GM12878 (cell line): ENCODE measurements at regions not wholly inside any gene's neighbourhood (a gene's known extent, or its start where the extent isn't known, plus 50 kb on each side); places are given as distances from the start of the nearest gene placed in this dataset.

ENCODE experiments used
- ATAC-seq: fragments of 200-7000 bp; cut with Tn5 transposase; 3 replicates; pipeline ENCODE4 v1.9.1; 2020; ENCODE audit warnings: mild to moderate bottlenecking, moderate library complexity
- BruUV-seq: library from RNA; stranded (reverse); fragments of 400-500 nt; replicated peaks from 2 replicates; lab custom pipeline; 2021; lab: Mats Ljungman, UMichigan
- CTCF ChIA-PET: fragments of 300-600 bp; sonication (Branson Sonifier 250); formaldehyde crosslinking; extraction: SDS; loops from one replicate; lab custom pipeline; 2021; ENCODE audit warnings: inconsistent platforms; lab: Yijun Ruan, JAX
- POLR2A ChIA-PET: fragments of 350-600 bp; formaldehyde crosslinking; extraction: SDS; loops from one replicate; lab custom pipeline; 2021; ENCODE audit warnings: inconsistent platforms; lab: Charles Lee
- RAD21 ChIA-PET: fragments of 300-600 bp; sonication (Branson Sonifier 250); formaldehyde crosslinking; loops from one replicate; lab custom pipeline; 2023; ENCODE audit warnings: antibody characterized with exemption; ENCODE audit not compliant: unreplicated experiment; lab: Charles Lee
- SMC1A ChIA-PET: fragments of 300-600 bp; sonication (Branson Sonifier 250); formaldehyde crosslinking; loops from one replicate; lab custom pipeline; 2023; ENCODE audit not compliant: unreplicated experiment, uncharacterized antibody; lab: Charles Lee
- DNase-seq: peaks from one replicate; pipeline ENCODE4 v3.0.0-alpha.2; 2011; ENCODE audit warnings: low read depth, low spot score
- FAIRE-seq: peaks from 3 replicates; lab custom pipeline; 2011; peaks lifted over from hg19 to GRCh38; lab: Jason Lieb, UNC
- H2AFZ ChIP-seq: 2 replicates; pipeline ENCODE4 v1.6.0; 2011; ENCODE audit warnings: low read depth, low read length, control low read depth; ENCODE audit not compliant: control insufficient read depth
- H3K27ac ChIP-seq: 2 replicates; pipeline ENCODE4 v1.5.1; 2011; ENCODE audit warnings: control low read depth; ENCODE audit not compliant: control insufficient read depth, insufficient read depth
- H3K27me3 ChIP-seq, 2 experiments: replicated peaks in 1 of 2; 2 replicates each; pipeline versions ENCODE4 v1.6.0 to v1.6.1; 2011; ENCODE audit warnings: low read length in 1 of 2; ENCODE audit not compliant: control insufficient read depth in 2 of 2, insufficient read depth in 2 of 2
- H3K36me3 ChIP-seq, 2 experiments: 2 replicates each; pipeline ENCODE4 v1.5.1; 2011; ENCODE audit warnings: low read length in 1 of 2; ENCODE audit not compliant: control insufficient read depth in 2 of 2, insufficient read depth in 2 of 2
- H3K4me1 ChIP-seq: 2 replicates; pipeline ENCODE4 v1.6.1; 2011; ENCODE audit warnings: mild to moderate bottlenecking, low read length, moderate library complexity, mixed read lengths; ENCODE audit not compliant: control insufficient read depth, insufficient read depth
- H3K4me2 ChIP-seq: 2 replicates; pipeline ENCODE4 v1.6.0; 2011; ENCODE audit warnings: control low read depth; ENCODE audit not compliant: control insufficient read depth, insufficient read depth
- H3K4me3 ChIP-seq: fragments of 200-600 bp; sonication (generic); 2 replicates; pipeline ENCODE4 v1.5.1; 2016
- H3K79me2 ChIP-seq: 2 replicates; pipeline ENCODE4 v1.6.0; 2011; ENCODE audit warnings: low read length; ENCODE audit not compliant: control insufficient read depth, insufficient read depth
- H3K9ac ChIP-seq: 2 replicates; pipeline ENCODE4 v1.8.0; 2011; ENCODE audit warnings: low read length, control low read depth, mixed read lengths; ENCODE audit not compliant: control insufficient read depth, insufficient read depth
- H3K9me3 ChIP-seq: replicated peaks from 3 replicates; pipeline ENCODE4 v1.5.1; 2011; ENCODE audit warnings: mild to moderate bottlenecking, low read length; ENCODE audit not compliant: control insufficient read depth, insufficient read depth
- H4K20me1 ChIP-seq: 2 replicates; pipeline ENCODE4 v1.6.0; 2011; ENCODE audit not compliant: control insufficient read depth, insufficient read depth
- CEBPB ChIP-seq, 2 experiments: fragments of 150-350 bp in 1 of 2; IDR thresholded peaks; 2 replicates each; pipeline ENCODE4 v1.6.1; 2012 to 2014; ENCODE audit warnings: low read depth in 2 of 2, low read length in 2 of 2, borderline replicate concordance in 1 of 2, inconsistent platforms in 1 of 2
- EED ChIP-seq: sonication (generic); IDR thresholded peaks from 2 replicates; pipeline ENCODE4 v1.6.1; 2016; ENCODE audit warnings: antibody characterized with exemption, low read depth
- EZH2 ChIP-seq: IDR thresholded peaks from 2 replicates; pipeline ENCODE4 v1.6.1; 2012; ENCODE audit warnings: low read depth, mild to moderate bottlenecking, control low read depth, inconsistent platforms, low read length, borderline replicate concordance; ENCODE audit not compliant: control insufficient read depth
- IKZF1 ChIP-seq: fragments of 450-650 bp; conservative IDR thresholded peaks from 2 replicates; pipeline ENCODE4 v1.6.1; 2017; ENCODE audit warnings: antibody characterized with exemption, mild to moderate bottlenecking
- MYC ChIP-seq: IDR thresholded peaks from 2 replicates; pipeline ENCODE4 v1.6.1; 2011; ENCODE audit warnings: mild to moderate bottlenecking, low read length, moderate library complexity, inconsistent platforms; ENCODE audit not compliant: insufficient read depth, insufficient replicate concordance, insufficient read length, severe bottlenecking
- NFIC ChIP-seq: IDR thresholded peaks from 2 replicates; pipeline ENCODE4 v1.6.1; 2012; ENCODE audit warnings: low read depth, mild to moderate bottlenecking, inconsistent platforms, low read length, moderate library complexity
- NRF1 ChIP-seq: conservative IDR thresholded peaks from 2 replicates; pipeline ENCODE4 v1.6.1; 2011; ENCODE audit warnings: mild to moderate bottlenecking, low read depth, low read length, improper control_type of control experiment
- RFX5 ChIP-seq: IDR thresholded peaks from 2 replicates; pipeline ENCODE4 v1.6.1; 2011; ENCODE audit warnings: low read depth, low read length, improper control_type of control experiment
- SREBF1 ChIP-seq: IDR thresholded peaks from 2 replicates; pipeline ENCODE4 v1.6.1; 2012; ENCODE audit warnings: mild to moderate bottlenecking, low read length
- SUZ12 ChIP-seq: fragments of 200-600 bp; sonication (generic); IDR thresholded peaks from one replicate; pipeline ENCODE4 v1.6.1; 2018; ENCODE audit warnings: antibody characterized with exemption, mild to moderate bottlenecking; ENCODE audit not compliant: unreplicated experiment
- ZNF24 ChIP-seq: fragments of 450-650 bp; IDR thresholded peaks from 2 replicates; pipeline ENCODE4 v1.6.1; 2017; ENCODE audit warnings: antibody characterized with exemption, mild to moderate bottlenecking
- WGBS: methylation state at CpG from one replicate; pipeline ENCODE4 v1.1.6; 2016; ENCODE audit warnings: low lambda C conversion rate; ENCODE audit not compliant: insufficient replicate concordance, insufficient coverage; ENCODE audit errors: missing lambda C conversion rate; 5-methylcytosine and 5-hydroxymethylcytosine counted together
- in situ Hi-C: fragments of 300-500 bp; cut with MboI; formaldehyde crosslinking; loops from 9 replicates; pipeline ENCODE4 v1.14.3; 2018; ENCODE audit warnings: mixed read lengths
- intact Hi-C: fragments of 100-400 bp; cut with micrococcal nuclease; formaldehyde crosslinking; loops from one replicate; pipeline ENCODE4 v1.14.2; 2022; ENCODE audit not compliant: unreplicated experiment
- TF ChIP-seq, protein P1 (sequence below): IDR thresholded peaks from 2 replicates; pipeline ENCODE4 v1.6.1; 2012; ENCODE audit warnings: mild to moderate bottlenecking, low read depth, low read length
- TF ChIP-seq, protein P2 (sequence below): IDR thresholded peaks from 2 replicates; pipeline ENCODE4 v1.6.1; 2012; ENCODE audit warnings: low read length, inconsistent platforms
- TF ChIP-seq, protein P3 (sequence below): fragments of 450-650 bp; IDR thresholded peaks from 2 replicates; pipeline ENCODE4 v1.6.1; 2018; ENCODE audit warnings: borderline replicate concordance, mild to moderate bottlenecking; ENCODE audit not compliant: partially characterized antibody
- TF ChIP-seq, protein P4 (sequence below): fragments of 450-650 bp; conservative IDR thresholded peaks from 2 replicates; pipeline ENCODE4 v1.6.1; 2017; ENCODE audit warnings: mild to moderate bottlenecking, moderate library complexity

DNA sequence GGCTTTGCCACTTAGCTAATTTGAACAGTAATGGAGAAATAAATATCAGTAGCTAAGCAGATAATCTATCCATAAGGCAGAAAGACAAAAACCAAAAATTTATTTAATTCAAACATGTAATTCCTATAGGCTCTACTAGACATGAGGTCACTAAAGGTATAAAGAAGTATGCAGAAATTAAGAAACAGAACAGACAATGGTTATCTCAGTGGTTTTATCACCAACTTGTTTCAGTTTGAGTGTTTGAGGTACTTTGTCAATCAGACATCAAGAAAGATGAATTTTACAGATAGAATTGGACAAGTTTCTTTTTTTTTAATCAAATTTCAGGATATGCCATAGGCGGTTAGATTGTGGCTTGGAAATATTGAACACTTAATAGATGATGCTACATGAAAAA, 67.4 kb upstream of the ZEB2 start:
- ChIA-PET SMC1A (interaction anchor here (0.6 kb wide), 2 partner anchors 210 to 975 kb away, joined by 3 read pairs; no protein-coding TSS in a partner anchor), CTCF (interaction anchor here (0.6 kb wide), 1 partner anchor 19 kb away, joined by 3 read pairs; no protein-coding TSS in a partner anchor), POLR2A (interaction anchor here (0.6 kb wide), 1 partner anchor 60 kb away, joined by 3 read pairs; no protein-coding TSS in a partner anchor), RAD21 (no interaction called here)
- Histone ChIP-seq H3K9ac (no peak overlapping the region), H3K27me3 (peaks cover 2 to 6% of the 10 kb centered on the region in 2 experiments; a peak in 3 of 4 replicates), H3K36me3 (no peaks in the 10 kb centered on the region), H3K4me1 (no peaks in the 10 kb centered on the region), H3K27ac (no peak overlapping the region), H3K9me3 (no peaks in the 10 kb centered on the region), H3K4me2 (no peak overlapping the region), H3K79me2 (no peaks in the 10 kb centered on the region), H4K20me1 (no peaks in the 10 kb centered on the region), H2AFZ (no peak overlapping the region), H3K4me3 (no peak overlapping the region)
- in situ Hi-C loops (no loop called here), intact Hi-C loops (no loop called here)
- no TSS peak for BruUV-seq
- DNase-seq (no peak), ATAC-seq (no peak), FAIRE-seq (no peak)
- WGBS, result 85% methylated on average over 1 of the region's 1 CpG
- TF ChIP-seq MYC (no peak), EED (no peak), IKZF1 (no peak), SREBF1 (no peak), NRF1 (no peak), NFIC (no peak), ZNF24 (no peak), SUZ12 (no peak), EZH2 (no peak), CEBPB (IDR thresholded peaks at IDR 0.05; ENCODE audit: borderline replicate concordance in 1 of 2, low read depth in 2 of 2, low read length in 2 of 2) (no peak), RFX5 (no peak)
- TF ChIP-seq, protein P1, sequence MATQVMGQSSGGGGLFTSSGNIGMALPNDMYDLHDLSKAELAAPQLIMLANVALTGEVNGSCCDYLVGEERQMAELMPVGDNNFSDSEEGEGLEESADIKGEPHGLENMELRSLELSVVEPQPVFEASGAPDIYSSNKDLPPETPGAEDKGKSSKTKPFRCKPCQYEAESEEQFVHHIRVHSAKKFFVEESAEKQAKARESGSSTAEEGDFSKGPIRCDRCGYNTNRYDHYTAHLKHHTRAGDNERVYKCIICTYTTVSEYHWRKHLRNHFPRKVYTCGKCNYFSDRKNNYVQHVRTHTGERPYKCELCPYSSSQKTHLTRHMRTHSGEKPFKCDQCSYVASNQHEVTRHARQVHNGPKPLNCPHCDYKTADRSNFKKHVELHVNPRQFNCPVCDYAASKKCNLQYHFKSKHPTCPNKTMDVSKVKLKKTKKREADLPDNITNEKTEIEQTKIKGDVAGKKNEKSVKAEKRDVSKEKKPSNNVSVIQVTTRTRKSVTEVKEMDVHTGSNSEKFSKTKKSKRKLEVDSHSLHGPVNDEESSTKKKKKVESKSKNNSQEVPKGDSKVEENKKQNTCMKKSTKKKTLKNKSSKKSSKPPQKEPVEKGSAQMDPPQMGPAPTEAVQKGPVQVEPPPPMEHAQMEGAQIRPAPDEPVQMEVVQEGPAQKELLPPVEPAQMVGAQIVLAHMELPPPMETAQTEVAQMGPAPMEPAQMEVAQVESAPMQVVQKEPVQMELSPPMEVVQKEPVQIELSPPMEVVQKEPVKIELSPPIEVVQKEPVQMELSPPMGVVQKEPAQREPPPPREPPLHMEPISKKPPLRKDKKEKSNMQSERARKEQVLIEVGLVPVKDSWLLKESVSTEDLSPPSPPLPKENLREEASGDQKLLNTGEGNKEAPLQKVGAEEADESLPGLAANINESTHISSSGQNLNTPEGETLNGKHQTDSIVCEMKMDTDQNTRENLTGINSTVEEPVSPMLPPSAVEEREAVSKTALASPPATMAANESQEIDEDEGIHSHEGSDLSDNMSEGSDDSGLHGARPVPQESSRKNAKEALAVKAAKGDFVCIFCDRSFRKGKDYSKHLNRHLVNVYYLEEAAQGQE, result no peak
- TF ChIP-seq, protein P2, sequence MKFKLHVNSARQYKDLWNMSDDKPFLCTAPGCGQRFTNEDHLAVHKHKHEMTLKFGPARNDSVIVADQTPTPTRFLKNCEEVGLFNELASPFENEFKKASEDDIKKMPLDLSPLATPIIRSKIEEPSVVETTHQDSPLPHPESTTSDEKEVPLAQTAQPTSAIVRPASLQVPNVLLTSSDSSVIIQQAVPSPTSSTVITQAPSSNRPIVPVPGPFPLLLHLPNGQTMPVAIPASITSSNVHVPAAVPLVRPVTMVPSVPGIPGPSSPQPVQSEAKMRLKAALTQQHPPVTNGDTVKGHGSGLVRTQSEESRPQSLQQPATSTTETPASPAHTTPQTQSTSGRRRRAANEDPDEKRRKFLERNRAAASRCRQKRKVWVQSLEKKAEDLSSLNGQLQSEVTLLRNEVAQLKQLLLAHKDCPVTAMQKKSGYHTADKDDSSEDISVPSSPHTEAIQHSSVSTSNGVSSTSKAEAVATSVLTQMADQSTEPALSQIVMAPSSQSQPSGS, result no peak
- TF ChIP-seq, protein P3, sequence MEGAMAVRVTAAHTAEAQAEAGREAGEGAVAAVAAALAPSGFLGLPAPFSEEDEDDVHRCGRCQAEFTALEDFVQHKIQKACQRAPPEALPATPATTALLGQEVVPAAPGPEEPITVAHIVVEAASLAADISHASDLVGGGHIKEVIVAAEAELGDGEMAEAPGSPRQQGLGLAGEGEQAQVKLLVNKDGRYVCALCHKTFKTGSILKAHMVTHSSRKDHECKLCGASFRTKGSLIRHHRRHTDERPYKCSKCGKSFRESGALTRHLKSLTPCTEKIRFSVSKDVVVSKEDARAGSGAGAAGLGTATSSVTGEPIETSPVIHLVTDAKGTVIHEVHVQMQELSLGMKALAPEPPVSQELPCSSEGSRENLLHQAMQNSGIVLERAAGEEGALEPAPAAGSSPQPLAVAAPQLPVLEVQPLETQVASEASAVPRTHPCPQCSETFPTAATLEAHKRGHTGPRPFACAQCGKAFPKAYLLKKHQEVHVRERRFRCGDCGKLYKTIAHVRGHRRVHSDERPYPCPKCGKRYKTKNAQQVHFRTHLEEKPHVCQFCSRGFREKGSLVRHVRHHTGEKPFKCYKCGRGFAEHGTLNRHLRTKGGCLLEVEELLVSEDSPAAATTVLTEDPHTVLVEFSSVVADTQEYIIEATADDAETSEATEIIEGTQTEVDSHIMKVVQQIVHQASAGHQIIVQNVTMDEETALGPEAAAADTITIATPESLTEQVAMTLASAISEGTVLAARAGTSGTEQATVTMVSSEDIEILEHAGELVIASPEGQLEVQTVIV, result no peak
- TF ChIP-seq, protein P4, sequence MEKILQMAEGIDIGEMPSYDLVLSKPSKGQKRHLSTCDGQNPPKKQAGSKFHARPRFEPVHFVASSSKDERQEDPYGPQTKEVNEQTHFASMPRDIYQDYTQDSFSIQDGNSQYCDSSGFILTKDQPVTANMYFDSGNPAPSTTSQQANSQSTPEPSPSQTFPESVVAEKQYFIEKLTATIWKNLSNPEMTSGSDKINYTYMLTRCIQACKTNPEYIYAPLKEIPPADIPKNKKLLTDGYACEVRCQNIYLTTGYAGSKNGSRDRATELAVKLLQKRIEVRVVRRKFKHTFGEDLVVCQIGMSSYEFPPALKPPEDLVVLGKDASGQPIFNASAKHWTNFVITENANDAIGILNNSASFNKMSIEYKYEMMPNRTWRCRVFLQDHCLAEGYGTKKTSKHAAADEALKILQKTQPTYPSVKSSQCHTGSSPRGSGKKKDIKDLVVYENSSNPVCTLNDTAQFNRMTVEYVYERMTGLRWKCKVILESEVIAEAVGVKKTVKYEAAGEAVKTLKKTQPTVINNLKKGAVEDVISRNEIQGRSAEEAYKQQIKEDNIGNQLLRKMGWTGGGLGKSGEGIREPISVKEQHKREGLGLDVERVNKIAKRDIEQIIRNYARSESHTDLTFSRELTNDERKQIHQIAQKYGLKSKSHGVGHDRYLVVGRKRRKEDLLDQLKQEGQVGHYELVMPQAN, result no peak
